SU-DHL-6 (cell line): ENCODE measurements at regions not wholly inside any gene's neighbourhood (a gene's known extent, or its start where the extent isn't known, plus 50 kb on each side); places are given as distances from the start of the nearest gene placed in this dataset.

Source experiments
- H2AFZ ChIP-seq: fragments of 200-600 bp; sonication (generic); 2 replicates; pipeline ENCODE4 v1.6.1; 2014; ENCODE audit warnings: low read depth, mild to moderate bottlenecking, moderate library complexity, mixed read lengths, antibody characterized with exemption, low read length; ENCODE audit not compliant: severe bottlenecking
- H3F3A ChIP-seq: fragments of 200-600 bp; shearing (Covaris generic); 2 replicates; pipeline ENCODE4 v1.6.0; 2016; ENCODE audit warnings: antibody characterized with exemption, mild to moderate bottlenecking; ENCODE audit not compliant: insufficient read depth
- H3K27ac ChIP-seq: fragments of 200-600 bp; sonication (generic); 2 replicates; pipeline ENCODE4 v1.5.1; 2016; ENCODE audit warnings: low read depth, mild to moderate bottlenecking, low read length, moderate library complexity, mixed read lengths
- H3K27me3 ChIP-seq: fragments of 200-600 bp; sonication (generic), shearing (Covaris generic); 2 replicates; pipeline ENCODE4 v1.6.0; 2014; ENCODE audit warnings: mild to moderate bottlenecking, low read length
- H3K36me3 ChIP-seq: fragments of 200-600 bp; sonication (generic); 2 replicates; pipeline ENCODE4 v1.6.1; 2014; ENCODE audit warnings: mild to moderate bottlenecking, low read length, mixed read lengths
- H3K4me2 ChIP-seq: fragments of 300-600, 200-600 bp; shearing (Covaris generic), sonication (generic); 2 replicates; pipeline ENCODE4 v1.6.0; 2014; ENCODE audit warnings: low read length, low read depth, mild to moderate bottlenecking; ENCODE audit not compliant: poor library complexity, severe bottlenecking
- H3K4me3 ChIP-seq: fragments of 200-600 bp; sonication (generic); 2 replicates; pipeline ENCODE4 v1.5.1; 2014; ENCODE audit warnings: antibody characterized with exemption, low read length, mild to moderate bottlenecking, mixed read lengths; ENCODE audit not compliant: insufficient read depth, poor library complexity, severe bottlenecking
- H3K79me2 ChIP-seq: fragments of 200-600 bp; sonication (generic); 2 replicates; pipeline ENCODE4 v1.6.1; 2014; ENCODE audit warnings: mild to moderate bottlenecking, low read length, moderate library complexity; ENCODE audit not compliant: insufficient read depth
- H3K9ac ChIP-seq: fragments of 200-600 bp; sonication (generic); 2 replicates; pipeline ENCODE4 v1.7.0; 2014; ENCODE audit warnings: mild to moderate bottlenecking, low read length
- H3K9me2 ChIP-seq: fragments of 200-600 bp; sonication (generic); replicated peaks from 2 replicates; pipeline ENCODE4 v1.6.1; 2014; ENCODE audit warnings: low read length; ENCODE audit not compliant: insufficient read depth
- H3K9me3 ChIP-seq: fragments of 200-600 bp; sonication (generic); 2 replicates; pipeline ENCODE4 v1.6.1; 2014; ENCODE audit warnings: low read length, mixed read lengths; ENCODE audit not compliant: insufficient read depth
- H4K20me1 ChIP-seq: fragments of 200-600 bp; sonication (generic); 2 replicates; pipeline ENCODE4 v1.6.1; 2014; ENCODE audit warnings: low read depth, mild to moderate bottlenecking, antibody characterized with exemption, low read length, moderate library complexity, mixed read lengths
- CTCF ChIP-seq: fragments of 200-600 bp; sonication (generic); IDR thresholded peaks from one replicate; pipeline ENCODE4 v1.5.1; 2017; ENCODE audit warnings: antibody characterized with exemption, mild to moderate bottlenecking, low read length, moderate library complexity; ENCODE audit not compliant: insufficient read depth, poor library complexity, severe bottlenecking
- EZH2phosphoT487 ChIP-seq: fragments of 200-600 bp; sonication (generic), shearing (Covaris generic); conservative IDR thresholded peaks from 2 replicates; pipeline ENCODE4 v1.6.1; 2018; ENCODE audit warnings: mild to moderate bottlenecking, antibody characterized with exemption, low read length, moderate library complexity, mixed read lengths

GRCh38 chr13:53415135-53415534 is 386.5 kb downstream of the OLFM4 start:
- no peaks in the 10 kb centered on the region for H3K9me2 ChIP-seq
- TF ChIP-seq CTCF, result no peak
- TF ChIP-seq EZH2phosphoT487, result no peak
- H3K27me3 ChIP-seq, result no peaks in the 10 kb centered on the region
- no peak overlapping the region for H2AFZ ChIP-seq
- no peak overlapping the region for H3K9ac ChIP-seq
- no peaks in the 10 kb centered on the region for H4K20me1 ChIP-seq
- H3K36me3 ChIP-seq, result no peaks in the 10 kb centered on the region
- H3K4me3 ChIP-seq, result no peak overlapping the region
- no peak overlapping the region for H3K27ac ChIP-seq
- H3K79me2 ChIP-seq, result no peaks in the 10 kb centered on the region
- no peaks in the 10 kb centered on the region for H3K9me3 ChIP-seq
- no peak overlapping the region for H3K4me2 ChIP-seq
- no peaks in the 10 kb centered on the region for H3F3A ChIP-seq

GRCh38 chr13:53417601-53418000 is 389.0 kb downstream of the OLFM4 start:
- no peak overlapping the region for H3K4me3 ChIP-seq
- H4K20me1 ChIP-seq, result no peaks in the 10 kb centered on the region
- H3K27ac ChIP-seq, result no peak overlapping the region
- H3K4me2 ChIP-seq, result no peak overlapping the region
- no peaks in the 10 kb centered on the region for H3F3A ChIP-seq
- H3K79me2 ChIP-seq, result no peaks in the 10 kb centered on the region
- no peaks in the 10 kb centered on the region for H3K9me2 ChIP-seq
- no peaks in the 10 kb centered on the region for H3K9me3 ChIP-seq
- H2AFZ ChIP-seq, result no peak overlapping the region
- H3K36me3 ChIP-seq, result no peaks in the 10 kb centered on the region
- H3K9ac ChIP-seq, result no peak overlapping the region
- no peaks in the 10 kb centered on the region for H3K27me3 ChIP-seq
- TF ChIP-seq CTCF (no peak), EZH2phosphoT487 (no peak)

- Histone ChIP-seq H3K9me2 (no peaks in the 10 kb centered on the region), H3F3A (no peaks in the 10 kb centered on the region), H3K27ac (no peak overlapping the region), H2AFZ (no peak overlapping the region), H3K36me3 (no peaks in the 10 kb centered on the region), H3K4me3 (no peak overlapping the region), H3K79me2 (no peaks in the 10 kb centered on the region), H3K4me2 (no peak overlapping the region), H3K9ac (no peak overlapping the region), H3K9me3 (no peaks in the 10 kb centered on the region), H3K27me3 (no peaks in the 10 kb centered on the region), H4K20me1 (no peaks in the 10 kb centered on the region)
- TF ChIP-seq EZH2phosphoT487 (no peak), CTCF (no peak)
Observed at GRCh38 chr13:53422415-53422814, 393.8 kb downstream of the OLFM4 start.

GRCh38 chr13:53436396-53436795 is 407.8 kb downstream of the OLFM4 start:
- no peak for TF ChIP-seq EZH2phosphoT487
- no peak for TF ChIP-seq CTCF
- Histone ChIP-seq H3K79me2 (no peaks in the 10 kb centered on the region), H3K4me3 (no peak overlapping the region), H3K27ac (no peak overlapping the region), H3K9me3 (no peaks in the 10 kb centered on the region), H3F3A (no peaks in the 10 kb centered on the region), H2AFZ (no peak overlapping the region), H3K27me3 (no peaks in the 10 kb centered on the region), H3K9me2 (no peaks in the 10 kb centered on the region), H4K20me1 (no peaks in the 10 kb centered on the region), H3K4me2 (no peak overlapping the region), H3K9ac (no peak overlapping the region), H3K36me3 (no peaks in the 10 kb centered on the region)
